ENCODE measurements at regions not wholly inside any gene's neighbourhood (a gene's known extent, or its start where the extent isn't known, plus 50 kb on each side); places are given as distances from the start of the nearest gene placed in this dataset.

DNA sequence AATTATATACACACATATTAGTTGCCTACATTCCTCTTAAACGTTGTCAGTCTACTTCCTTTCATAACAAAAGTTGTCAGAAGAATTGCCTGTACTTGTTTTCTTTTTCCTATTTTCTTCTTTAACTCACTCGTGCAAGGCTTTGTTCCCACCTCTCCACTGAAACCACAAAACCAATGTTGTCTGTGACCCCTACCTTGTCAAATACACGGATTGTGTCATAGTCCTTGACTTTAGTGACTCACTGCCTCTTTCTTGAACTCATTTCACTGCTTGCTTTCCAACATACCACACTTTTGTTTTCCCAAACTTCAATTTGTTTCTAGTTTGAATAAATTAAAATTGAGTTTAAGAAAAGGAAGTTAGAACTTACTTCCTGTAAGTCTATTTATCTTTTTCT is 283.9 kb upstream of the AGA start:
- TF ChIP-seq ZFX (IDR thresholded peaks at IDR 0.05) = no peak
- TF ChIP-seq, protein P1, sequence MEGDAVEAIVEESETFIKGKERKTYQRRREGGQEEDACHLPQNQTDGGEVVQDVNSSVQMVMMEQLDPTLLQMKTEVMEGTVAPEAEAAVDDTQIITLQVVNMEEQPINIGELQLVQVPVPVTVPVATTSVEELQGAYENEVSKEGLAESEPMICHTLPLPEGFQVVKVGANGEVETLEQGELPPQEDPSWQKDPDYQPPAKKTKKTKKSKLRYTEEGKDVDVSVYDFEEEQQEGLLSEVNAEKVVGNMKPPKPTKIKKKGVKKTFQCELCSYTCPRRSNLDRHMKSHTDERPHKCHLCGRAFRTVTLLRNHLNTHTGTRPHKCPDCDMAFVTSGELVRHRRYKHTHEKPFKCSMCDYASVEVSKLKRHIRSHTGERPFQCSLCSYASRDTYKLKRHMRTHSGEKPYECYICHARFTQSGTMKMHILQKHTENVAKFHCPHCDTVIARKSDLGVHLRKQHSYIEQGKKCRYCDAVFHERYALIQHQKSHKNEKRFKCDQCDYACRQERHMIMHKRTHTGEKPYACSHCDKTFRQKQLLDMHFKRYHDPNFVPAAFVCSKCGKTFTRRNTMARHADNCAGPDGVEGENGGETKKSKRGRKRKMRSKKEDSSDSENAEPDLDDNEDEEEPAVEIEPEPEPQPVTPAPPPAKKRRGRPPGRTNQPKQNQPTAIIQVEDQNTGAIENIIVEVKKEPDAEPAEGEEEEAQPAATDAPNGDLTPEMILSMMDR (conservative IDR thresholded peaks at IDR 0.05) = no peak

Measured in C4-2B (cell line).